PC-3 (cell line): ENCODE measurements at regions not wholly inside any gene's neighbourhood (a gene's known extent, or its start where the extent isn't known, plus 50 kb on each side); places are given as distances from the start of the nearest gene placed in this dataset.

Experiments
- CTCF ChIP-seq: fragments of 300-600 bp; sonication (generic); conservative IDR thresholded peaks from 2 replicates; pipeline ENCODE4 v1.5.1; 2017; ENCODE audit warnings: antibody characterized with exemption, low read depth, mild to moderate bottlenecking, low read length
- EZH2 ChIP-seq: fragments of 300-600 bp; sonication (generic); IDR thresholded peaks from one replicate; pipeline ENCODE4 v1.6.1; 2017; ENCODE audit warnings: antibody characterized with exemption, mild to moderate bottlenecking, low read length; ENCODE audit not compliant: unreplicated experiment
- EZH2phosphoT487 ChIP-seq: fragments of 300-600 bp; sonication (generic); IDR thresholded peaks from 2 replicates; pipeline ENCODE4 v1.6.1; 2018; ENCODE audit warnings: mild to moderate bottlenecking, antibody characterized with exemption, low read length, borderline replicate concordance

DNA sequence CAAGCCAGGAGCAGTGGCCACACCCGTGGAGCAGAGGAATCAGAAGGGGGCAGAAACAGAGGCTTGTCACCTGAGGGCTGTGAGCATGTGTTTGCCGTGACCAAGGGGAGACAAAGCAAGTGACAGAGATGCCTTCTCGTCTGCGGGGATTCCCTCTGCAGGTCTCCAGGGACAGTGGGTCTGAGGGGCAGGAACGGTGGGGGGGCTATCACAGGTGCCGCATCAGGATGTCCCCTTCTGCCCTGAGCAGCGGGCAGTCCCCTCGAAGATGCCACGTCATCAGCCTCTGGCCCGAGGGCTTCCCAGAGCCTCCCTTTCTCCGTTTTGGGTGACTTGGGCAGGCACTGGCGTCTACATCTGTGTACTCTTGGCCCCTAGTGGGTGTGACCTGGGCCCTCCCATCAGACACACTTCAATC is 338.7 kb downstream of the PREX1 start:
- TF ChIP-seq CTCF (no peak), EZH2 (no peak), EZH2phosphoT487 (no peak)
